ENCODE measurements at regions not wholly inside any gene's neighbourhood (a gene's known extent, or its start where the extent isn't known, plus 50 kb on each side); places are given as distances from the start of the nearest gene placed in this dataset.
"Not testable (repeated sequence)": the region's sequence is repeated elsewhere in the genome, so short reads cannot be mapped to it uniquely, and the experiment has no call there.

- DNase-seq, result no peak
Measured at GRCh38 chr4:24236532-24236931, 346.7 kb upstream of the PPARGC1A start.

- no peak for DNase-seq
Measured at GRCh38 chr4:24236120-24236519, 346.3 kb upstream of the PPARGC1A start.

- no peak for DNase-seq
Measured at GRCh38 chr4:24235618-24236017, 345.8 kb upstream of the PPARGC1A start.

GRCh38 chr4:24234288-24234848 is 344.5 kb upstream of the PPARGC1A start:
- DNase-seq, result no peak

- no peak for DNase-seq
Measured at GRCh38 chr4:24230955-24231354, 341.1 kb upstream of the PPARGC1A start.

- DNase-seq, result no peak
Measured at GRCh38 chr4:24229978-24230377, 340.1 kb upstream of the PPARGC1A start.

- DNase-seq, result no peak
Measured at GRCh38 chr4:24228692-24229091, 338.8 kb upstream of the PPARGC1A start.

- DNase-seq, result no peak
Measured at GRCh38 chr4:24226667-24227066, 336.8 kb upstream of the PPARGC1A start.

- no peak for DNase-seq
Measured at GRCh38 chr4:24226023-24226422, 336.2 kb upstream of the PPARGC1A start.

- no peak for DNase-seq
Measured at GRCh38 chr4:24224446-24224845, 334.6 kb upstream of the PPARGC1A start.

- DNase-seq, result no peak
Measured at GRCh38 chr4:24219209-24219608, 329.4 kb upstream of the PPARGC1A start.

GRCh38 chr4:24218566-24218965 is 328.7 kb upstream of the PPARGC1A start:
- no peak for DNase-seq

- DNase-seq, result no peak
Measured at GRCh38 chr4:24214796-24215195, 324.9 kb upstream of the PPARGC1A start.

- DNase-seq, result no peak
Measured at GRCh38 chr4:24213961-24214360, 324.1 kb upstream of the PPARGC1A start.

- DNase-seq, result no peak
Measured at GRCh38 chr4:24212642-24213041, 322.8 kb upstream of the PPARGC1A start.

GRCh38 chr4:24211856-24212255 is 322.0 kb upstream of the PPARGC1A start:
- no peak for DNase-seq

GRCh38 chr4:24210332-24210902 is 320.6 kb upstream of the PPARGC1A start:
- DNase-seq, result no peak

- no peak for DNase-seq
Measured at GRCh38 chr4:24209906-24210305, 320.1 kb upstream of the PPARGC1A start.

GRCh38 chr4:24209131-24209530 is 319.3 kb upstream of the PPARGC1A start:
- DNase-seq, result no peak

- no peak for DNase-seq
Measured at GRCh38 chr4:24208691-24209090, 318.8 kb upstream of the PPARGC1A start.

GRCh38 chr4:24204708-24205107 is 314.9 kb upstream of the PPARGC1A start:
- DNase-seq, result not testable (repeated sequence)

- DNase-seq, result no peak
Measured at GRCh38 chr4:24203926-24204325, 314.1 kb upstream of the PPARGC1A start.

GRCh38 chr4:24202579-24202978 is 312.7 kb upstream of the PPARGC1A start:
- DNase-seq, result no peak

- DNase-seq, result no peak
Measured at GRCh38 chr4:24197955-24198354, 308.1 kb upstream of the PPARGC1A start.

GRCh38 chr4:24196785-24197184 is 306.9 kb upstream of the PPARGC1A start:
- DNase-seq, result no peak
